ENCODE measurements at regions not wholly inside any gene's neighbourhood (a gene's known extent, or its start where the extent isn't known, plus 50 kb on each side); places are given as distances from the start of the nearest gene placed in this dataset.

- TF ChIP-seq EZH2phosphoT487 (IDR thresholded peaks at IDR 0.05; ENCODE audit: insufficient read depth, low read depth) (no peak), EZH2 (IDR thresholded peaks at IDR 0.05; ENCODE audit: insufficient read depth, poor library complexity, severe bottlenecking) (no peak)
Measured at GRCh38 chr10:4718544-4718943, 107.5 kb upstream of the AKR1E2 start.
